Gastroesophageal sphincter (tissue), 4 donors: ENCODE measurements at regions not wholly inside any gene's neighbourhood (a gene's known extent, or its start where the extent isn't known, plus 50 kb on each side); places are given as distances from the start of the nearest gene placed in this dataset.

Source experiments
- ATAC-seq: fragments of 150-250 bp; one replicate; pipeline ENCODE4 v1.9.1; 2016; ENCODE audit warnings: mild to moderate bottlenecking, moderate library complexity
- H3K27ac ChIP-seq, 4 donors: fragments of 200-600 bp; sonication (generic) in 3 of 4; 1 replicate in 3 of 4; 2 replicates in 1 of 4; pipeline ENCODE4 v1.5.1; 2016 to 2019
- H3K27me3 ChIP-seq: fragments of 200-600 bp; sonication (generic); one replicate; pipeline ENCODE4 v1.5.1; 2019
- H3K36me3 ChIP-seq, 2 donors: fragments of 200-600 bp; sonication (generic); one replicate each; pipeline ENCODE4 v1.5.1; 2019; ENCODE audit warnings: control low read depth in 1 of 2
- H3K4me1 ChIP-seq, 3 donors: fragments of 200-600 bp; sonication (generic); 1 replicate in 2 of 3; 2 replicates in 1 of 3; pipeline ENCODE4 v1.5.1; 2016 to 2019; ENCODE audit warnings: control low read depth in 2 of 3
- H3K4me3 ChIP-seq, 2 donors: fragments of 200-600 bp; sonication (generic); one replicate each; pipeline ENCODE4 v1.5.1; 2019; ENCODE audit warnings: mild to moderate bottlenecking in 1 of 2, moderate library complexity in 1 of 2
- H3K9me3 ChIP-seq, 3 donors: fragments of 200-600 bp; sonication (generic); one replicate each; pipeline ENCODE4 v1.5.1; 2017 to 2019; ENCODE audit warnings: control low read depth in 2 of 3
- CTCF ChIP-seq, 4 experiments: fragments of 200-600 bp in 2 of 4; fragments of 450-650 bp in 2 of 4; sonication (generic) in 1 of 4; IDR thresholded peaks; one replicate each; pipeline ENCODE4 v1.5.1; 2017 to 2019; ENCODE audit warnings: antibody characterized with exemption in 4 of 4, mild to moderate bottlenecking in 2 of 4, moderate library complexity in 2 of 4
- EP300 ChIP-seq: sonication (generic); formaldehyde crosslinking; IDR thresholded peaks from one replicate; pipeline ENCODE4 v1.6.1; 2017; ENCODE audit warnings: antibody characterized with exemption, mild to moderate bottlenecking
- POLR2A ChIP-seq, 2 donors: fragments of 450-650 bp; IDR thresholded peaks; one replicate each; pipeline ENCODE4 v1.6.1; 2017; ENCODE audit warnings: antibody characterized with exemption in 2 of 2, mild to moderate bottlenecking in 2 of 2, moderate library complexity in 1 of 2
- POLR2AphosphoS5 ChIP-seq: sonication (generic); formaldehyde crosslinking; IDR thresholded peaks from one replicate; pipeline ENCODE4 v1.6.1; 2017; ENCODE audit warnings: antibody characterized with exemption
- WGBS, 2 donors: methylation state at CpG; one replicate each; pipeline ENCODE4 v1.1.5; 2018; ENCODE audit warnings: low coverage in 1 of 2; 5-methylcytosine and 5-hydroxymethylcytosine counted together

- ATAC-seq = no peak
- Histone ChIP-seq H3K4me1 (peaks cover 5 to 19% (median 7%) of the 10 kb centered on the region in 3 donors), H3K9me3 (no peaks in the 10 kb centered on the region), H3K36me3 (no peaks in the 10 kb centered on the region), H3K4me3 (no peak overlapping the region), H3K27ac (no peak overlapping the region), H3K27me3 (no peaks in the 10 kb centered on the region)
- no peak for TF ChIP-seq POLR2A (IDR thresholded peaks at IDR 0.05)
- WGBS, 2 donors = 83% methylated on average over 3 of the region's 3 CpGs
Observed at GRCh38 chr5:67542479-67542878, 345.9 kb upstream of the CD180 start.

- TF ChIP-seq POLR2A (IDR thresholded peaks at IDR 0.05) (no peak), POLR2AphosphoS5 (no peak)
- 69 to 80% methylated on average over 1 of the region's 1 CpG for WGBS, 2 donors
- Histone ChIP-seq H3K4me1 (peaks cover 8 to 25% (median 10%) of the 10 kb centered on the region in 3 donors), H3K9me3 (no peaks in the 10 kb centered on the region), H3K36me3 (no peaks in the 10 kb centered on the region), H3K27me3 (no peaks in the 10 kb centered on the region), H3K4me3 (no peak overlapping the region), H3K27ac (no peak overlapping the region)
- no peak for ATAC-seq
Observed at GRCh38 chr5:67541875-67542274, 345.3 kb upstream of the CD180 start.

GRCh38 chr5:67538855-67539506, 342.4 kb upstream of the CD180 start:
- H3K27ac ChIP-seq = peak overlapping the region; percentile 74 to 93 (median 78)
- H3K36me3 ChIP-seq = no peaks in the 10 kb centered on the region
- H3K27me3 ChIP-seq = no peaks in the 10 kb centered on the region
- ATAC-seq = no peak
- peaks cover 10 to 29% (median 12%) of the 10 kb centered on the region in 3 donors for H3K4me1 ChIP-seq
- WGBS, 2 donors = 67% methylated on average over 1 to 2 of the region's 2 CpGs
- no peaks in the 10 kb centered on the region for H3K9me3 ChIP-seq
- no peak overlapping the region for H3K4me3 ChIP-seq
- TF ChIP-seq POLR2A (IDR thresholded peaks at IDR 0.05) = no peak
- no peak for TF ChIP-seq POLR2AphosphoS5
- no peak for TF ChIP-seq EP300
- no peak for TF ChIP-seq CTCF (IDR thresholded peaks at IDR 0.05)

DNA sequence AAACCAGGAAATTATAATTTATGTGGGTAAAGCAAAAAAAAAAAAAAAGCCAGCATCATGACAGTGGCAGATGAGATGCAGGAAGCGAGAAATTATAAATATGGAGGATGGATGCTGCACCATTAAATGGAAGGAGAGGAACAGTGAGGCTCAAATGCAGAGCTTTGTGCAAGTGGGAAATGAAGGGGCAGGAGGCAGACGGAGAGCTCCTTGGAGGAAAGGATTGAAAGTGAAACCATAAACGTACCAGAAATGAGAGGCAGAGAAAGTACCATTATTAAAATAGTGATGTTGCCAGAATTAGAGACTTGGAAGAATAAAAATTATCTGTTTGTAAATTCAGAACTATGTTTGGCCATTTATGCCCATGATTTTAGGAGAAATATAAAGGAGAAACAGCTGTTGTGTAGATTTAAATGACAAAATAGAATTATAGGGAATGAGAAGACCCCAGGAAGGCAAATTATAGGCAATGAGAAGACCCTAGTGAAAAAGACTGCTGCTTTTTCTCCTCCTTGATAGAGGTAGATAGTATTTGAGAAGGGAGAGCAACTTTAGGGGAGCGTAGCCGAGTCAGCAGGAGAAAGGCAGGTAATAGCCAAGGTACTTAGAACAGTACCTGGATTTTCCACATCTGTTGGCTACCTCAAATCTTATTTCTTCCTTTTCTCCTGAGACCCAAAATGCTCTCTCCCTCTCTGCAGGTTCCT, 341.0 kb upstream of the CD180 start:
- WGBS, 2 donors = 27 to 43% methylated on average over 5 of the region's 5 CpGs
- TF ChIP-seq EP300 (no peak), POLR2A (IDR thresholded peaks at IDR 0.05) (no peak), CTCF (IDR thresholded peaks at IDR 0.05) (no peak)
- no peaks in the 10 kb centered on the region for H3K27me3 ChIP-seq
- peaks cover 10 to 29% (median 12%) of the 10 kb centered on the region in 3 donors for H3K4me1 ChIP-seq
- peak overlapping the region; percentile 74 to 93 (median 78) for H3K27ac ChIP-seq
- peak; percentile 57 for ATAC-seq
- H3K4me3 ChIP-seq = peak overlapping the region; percentile 34 to 36
- no peaks in the 10 kb centered on the region for H3K9me3 ChIP-seq
- H3K36me3 ChIP-seq = no peaks in the 10 kb centered on the region

- Histone ChIP-seq H3K27ac (peak overlapping the region in 2 of 4 donors; percentile 76 to 81), H3K36me3 (no peaks in the 10 kb centered on the region), H3K9me3 (no peaks in the 10 kb centered on the region), H3K27me3 (no peaks in the 10 kb centered on the region), H3K4me3 (no peak overlapping the region), H3K4me1 (peaks cover 10 to 29% (median 12%) of the 10 kb centered on the region in 3 donors)
- ATAC-seq = no peak
- TF ChIP-seq POLR2AphosphoS5 (no peak), POLR2A (IDR thresholded peaks at IDR 0.05) (no peak)
- 10 to 15% methylated on average over 3 of the region's 3 CpGs for WGBS, 2 donors
Observed at GRCh38 chr5:67536866-67537265, 340.3 kb upstream of the CD180 start.

DNA sequence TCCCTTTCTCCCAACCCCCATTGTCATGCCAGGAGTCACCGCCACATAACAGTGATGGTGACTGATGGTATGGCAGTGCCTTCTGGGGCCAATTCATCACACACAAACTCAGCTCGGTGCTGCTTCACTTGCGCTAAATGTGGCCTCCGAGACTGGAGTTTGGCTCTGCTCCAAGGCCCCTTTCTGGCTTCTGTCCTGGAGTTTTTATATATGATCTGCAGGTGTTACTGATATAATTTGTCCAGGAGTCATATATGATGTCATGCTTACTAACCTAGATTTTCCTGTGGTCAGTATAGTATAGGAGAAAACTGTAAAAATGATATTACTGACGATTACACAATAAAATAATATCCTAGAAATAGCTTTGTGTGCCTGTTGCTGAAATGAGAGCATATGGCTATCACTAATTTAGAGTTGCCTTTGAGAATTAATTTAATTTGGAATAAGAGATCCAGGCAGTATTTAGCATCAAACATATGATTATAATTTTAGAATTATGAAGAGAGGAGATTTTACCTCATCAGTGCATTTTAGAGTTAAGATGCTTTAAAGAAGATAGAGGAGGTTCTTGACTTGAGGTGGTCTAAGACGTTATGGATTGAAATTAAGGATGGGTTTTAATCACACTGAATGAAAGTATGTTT, 334.1 kb upstream of the CD180 start:
- TF ChIP-seq POLR2AphosphoS5 (no peak), CTCF (IDR thresholded peaks at IDR 0.05) (no peak), EP300 (no peak), POLR2A (IDR thresholded peaks at IDR 0.05) (no peak)
- H3K9me3 ChIP-seq = no peaks in the 10 kb centered on the region
- no peaks in the 10 kb centered on the region for H3K27me3 ChIP-seq
- no peaks in the 10 kb centered on the region for H3K36me3 ChIP-seq
- WGBS, 2 donors = 57 to 68% methylated on average over 3 to 6 of the region's 6 CpGs
- H3K4me1 ChIP-seq = no peaks in the 10 kb centered on the region
- H3K4me3 ChIP-seq = no peak overlapping the region
- ATAC-seq = no peak
- no peak overlapping the region for H3K27ac ChIP-seq
